RKO (cell line): ENCODE measurements at regions not wholly inside any gene's neighbourhood (a gene's known extent, or its start where the extent isn't known, plus 50 kb on each side); places are given as distances from the start of the nearest gene placed in this dataset.
"Not testable (repeated sequence)": the region's sequence is repeated elsewhere in the genome, so short reads cannot be mapped to it uniquely, and the experiment has no call there.

Source experiments
- DNase-seq: peaks from one replicate; pipeline ENCODE4 v3.0.0-alpha.2; 2016; ENCODE audit warnings: low spot score

- no peak for DNase-seq
These were observed 99.4 kb upstream of the C9orf72 start for GRCh38 chr9:27672718-27673117.

GRCh38 chr9:27673641-27674040 lies 100.4 kb upstream of the C9orf72 start:
- DNase-seq: no peak

DNA sequence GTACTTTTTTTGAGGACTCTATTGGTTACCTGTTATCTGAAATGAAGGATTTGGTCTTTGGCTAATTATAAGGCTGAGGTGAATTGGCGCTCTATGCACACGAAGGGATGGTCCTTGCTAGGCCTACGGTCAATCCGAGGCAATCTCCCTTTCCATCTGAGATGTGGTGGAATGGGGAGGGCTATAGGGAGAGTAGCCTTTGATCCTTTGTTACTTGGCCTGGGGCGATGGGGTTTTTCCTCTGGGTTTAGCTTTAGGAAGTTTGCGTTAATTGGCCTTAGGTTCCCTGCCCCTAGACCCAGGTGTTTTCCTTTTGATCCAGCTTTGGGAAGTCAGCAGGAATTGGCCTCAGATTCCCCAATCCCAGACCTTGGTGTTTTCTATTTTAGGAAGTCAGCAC lies 102.1 kb upstream of the C9orf72 start:
- DNase-seq: no peak

GRCh38 chr9:27676827-27677226 lies 103.5 kb upstream of the C9orf72 start:
- DNase-seq: no peak

- DNase-seq: no peak
These were observed 106.1 kb upstream of the C9orf72 start for GRCh38 chr9:27679338-27679737.

- no peak for DNase-seq
These were observed 109.9 kb upstream of the C9orf72 start for GRCh38 chr9:27683181-27683580.

DNA sequence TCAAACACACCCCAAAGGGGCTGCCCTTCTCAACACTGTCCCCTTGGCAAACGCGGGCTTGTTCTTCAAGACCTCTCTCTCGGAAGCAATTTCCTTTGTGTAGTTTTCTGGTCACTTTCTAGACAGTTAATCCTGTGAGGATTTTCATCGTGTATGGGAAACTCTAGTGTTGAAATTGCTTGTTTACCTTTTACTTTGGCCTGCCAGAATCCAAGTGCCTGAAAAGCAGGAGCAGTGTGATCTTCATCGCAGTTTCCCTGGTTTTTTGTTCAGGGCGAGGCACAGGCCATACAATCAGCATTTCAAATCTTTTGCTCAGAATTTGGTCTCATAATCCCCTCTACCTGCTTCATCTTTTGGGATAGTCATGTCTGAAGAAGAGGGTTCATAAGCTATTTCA lies 115.7 kb upstream of the C9orf72 start:
- no peak for DNase-seq

DNA sequence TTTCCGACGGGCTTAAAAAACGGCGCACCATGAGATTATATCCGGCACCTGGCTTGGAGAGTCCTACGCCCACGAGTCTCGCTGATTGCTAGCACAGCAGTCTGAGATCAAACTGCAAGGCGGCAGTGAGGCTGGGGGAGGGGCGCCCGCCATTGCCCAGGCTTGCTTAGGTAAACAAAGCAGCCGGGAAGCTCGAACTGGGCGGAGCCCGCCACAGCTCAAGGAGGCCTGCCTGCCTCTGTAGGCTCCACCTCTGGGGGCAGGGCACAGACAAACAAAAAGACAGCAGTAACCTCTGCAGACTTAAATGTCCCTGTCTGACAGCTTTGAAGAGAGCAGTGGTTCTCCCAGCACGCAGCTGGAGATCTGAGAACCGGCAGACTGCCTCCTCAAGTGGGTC lies 117.5 kb upstream of the C9orf72 start:
- not testable (repeated sequence) for DNase-seq

DNA sequence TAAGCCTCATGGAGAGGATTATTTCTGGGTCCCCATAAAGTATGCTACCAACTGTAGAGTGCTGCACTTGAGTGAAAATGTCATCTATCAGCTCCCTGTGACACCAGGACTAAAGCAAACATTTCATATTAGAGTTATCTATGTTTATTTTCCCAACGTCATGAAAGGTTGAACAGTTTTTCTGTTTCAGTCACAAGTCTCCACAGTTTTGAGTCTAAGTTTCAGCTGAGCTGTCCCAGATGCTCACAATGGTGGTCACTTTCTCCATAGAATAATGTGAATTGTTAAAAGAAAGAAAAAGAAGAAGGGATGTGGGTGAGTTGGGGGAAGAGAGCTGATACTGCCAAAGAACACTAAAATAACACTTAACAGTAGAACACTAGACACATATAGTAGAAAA lies 126.3 kb upstream of the C9orf72 start:
- DNase-seq: no peak

DNA sequence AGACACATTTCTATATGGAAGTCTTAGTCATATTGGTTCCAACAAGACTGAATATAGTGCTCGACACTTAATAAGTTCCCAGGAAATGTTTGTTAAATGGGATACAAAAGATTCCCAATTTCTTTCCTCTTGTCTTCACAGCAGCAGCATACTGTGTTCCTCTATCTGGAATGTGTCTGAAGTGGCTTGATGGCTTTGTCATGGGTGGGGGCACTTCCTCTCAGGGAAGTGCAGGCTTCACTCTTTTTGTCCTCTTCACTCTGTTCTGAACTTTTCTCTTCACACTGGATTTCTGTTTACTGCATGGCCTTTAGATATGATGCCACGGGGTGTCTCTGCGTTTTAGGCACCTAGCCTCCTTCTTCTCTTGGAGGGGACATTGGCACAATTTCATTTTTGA lies 127.7 kb upstream of the C9orf72 start:
- DNase-seq: no peak

GRCh38 chr9:27701587-27701986 lies 128.3 kb upstream of the C9orf72 start:
- no peak for DNase-seq

- DNase-seq: no peak
These were observed 130.1 kb upstream of the C9orf72 start for GRCh38 chr9:27703216-27703980.

DNA sequence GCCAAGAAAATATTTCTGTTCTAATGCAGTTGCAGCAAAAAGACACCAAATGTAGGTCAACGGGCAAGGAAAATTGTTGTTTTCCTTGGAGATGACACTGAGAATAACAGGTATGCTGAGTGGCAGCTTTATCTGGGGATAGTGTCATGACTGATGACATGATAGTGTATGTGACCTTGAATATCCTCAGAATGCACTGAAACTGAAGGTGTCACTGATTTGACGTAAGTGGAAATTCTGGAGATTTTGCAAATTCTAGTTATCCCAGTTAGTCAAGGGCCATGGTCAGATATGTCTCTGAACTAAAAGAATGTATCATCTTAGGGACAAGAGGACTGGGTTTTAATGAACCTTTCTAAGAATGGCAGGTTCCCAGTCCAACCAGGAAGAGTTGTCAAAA lies 138.0 kb upstream of the C9orf72 start:
- DNase-seq: no peak

DNA sequence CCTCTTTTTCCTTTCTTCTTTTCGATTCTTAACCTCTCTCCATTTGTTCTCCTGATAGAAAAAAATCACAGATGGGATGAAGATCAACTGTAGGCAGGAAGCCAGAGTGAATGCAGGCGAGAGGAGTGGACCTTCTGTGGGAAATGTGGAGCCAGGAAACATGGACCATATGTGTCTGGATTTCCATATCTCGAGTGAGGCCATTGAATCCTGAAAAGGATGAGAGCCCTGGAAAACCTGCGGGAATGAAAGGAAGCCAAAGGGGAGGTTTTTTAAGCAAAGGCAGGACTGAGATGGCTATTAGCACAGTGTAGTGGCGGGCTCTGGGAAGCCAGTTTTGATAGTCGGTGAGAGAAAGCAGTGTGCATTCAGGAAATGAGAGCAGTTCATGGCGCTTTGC lies 139.5 kb upstream of the C9orf72 start:
- no peak for DNase-seq

GRCh38 chr9:27714388-27714787 lies 141.1 kb upstream of the C9orf72 start:
- DNase-seq: peak; percentile 7

DNA sequence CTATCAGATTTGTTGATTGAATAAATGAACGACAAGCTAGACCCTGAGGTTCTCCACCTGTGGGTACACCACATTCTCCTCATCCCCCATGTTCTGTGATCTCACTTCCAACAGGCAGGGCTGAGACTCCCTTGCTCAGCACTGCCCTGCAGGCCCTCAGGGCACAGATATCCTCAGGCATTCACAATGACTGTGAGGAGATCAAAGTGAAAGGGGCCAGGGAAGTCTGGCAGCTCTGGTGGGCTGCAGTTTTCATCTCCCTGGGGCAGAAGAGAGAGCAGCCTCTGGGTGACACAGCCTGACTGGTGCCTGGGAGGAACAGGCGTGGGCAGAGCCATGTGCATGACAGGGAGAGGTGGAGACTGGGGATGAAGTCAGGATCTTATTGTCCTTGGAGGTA lies 142.4 kb upstream of the C9orf72 start:
- no peak for DNase-seq

DNA sequence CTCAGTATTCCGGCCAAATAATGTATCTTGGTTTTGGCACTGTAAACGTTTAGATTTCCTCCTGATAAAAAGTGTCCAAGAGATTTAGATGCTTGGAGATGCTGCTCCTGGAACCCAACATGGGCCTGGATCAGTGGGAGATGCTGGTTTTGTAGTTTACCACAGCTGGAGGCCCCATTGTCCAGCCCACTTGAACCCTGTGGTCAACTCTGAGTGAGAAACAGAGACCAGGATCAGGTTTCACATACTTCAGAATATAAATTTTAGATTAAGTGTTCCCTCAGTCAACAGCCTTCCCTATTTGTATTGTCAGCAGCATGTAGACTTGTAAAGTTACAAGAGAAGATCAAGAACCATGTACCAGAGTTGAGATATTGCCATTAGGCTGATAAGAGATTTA lies 144.7 kb upstream of the C9orf72 start:
- DNase-seq: no peak

GRCh38 chr9:27719711-27720110 lies 146.4 kb upstream of the C9orf72 start:
- DNase-seq: no peak

- no peak for DNase-seq
These were observed 149.6 kb upstream of the C9orf72 start for GRCh38 chr9:27722866-27723265.

GRCh38 chr9:27726244-27727081 lies 153.2 kb upstream of the C9orf72 start:
- peak; percentile 70 for DNase-seq

DNA sequence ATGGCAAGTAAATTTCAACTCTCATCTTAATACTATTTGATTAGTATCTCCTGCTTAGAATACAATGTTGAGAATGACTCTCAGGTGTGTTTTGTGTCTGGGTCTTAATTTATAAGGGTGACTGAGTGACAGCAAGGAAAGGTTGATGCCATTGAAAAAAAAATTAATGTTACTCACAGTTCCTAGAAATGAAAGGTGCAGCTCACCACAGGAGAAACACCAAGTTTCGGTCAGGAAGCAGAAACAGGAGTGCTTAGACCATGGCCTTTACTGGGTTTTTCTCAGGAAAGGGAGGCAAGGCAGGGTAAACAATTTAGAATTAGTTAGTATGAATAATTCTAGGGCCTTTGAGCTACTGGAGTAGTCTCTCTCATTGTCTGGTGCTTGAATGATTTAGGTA lies 159.2 kb upstream of the C9orf72 start:
- no peak for DNase-seq

DNA sequence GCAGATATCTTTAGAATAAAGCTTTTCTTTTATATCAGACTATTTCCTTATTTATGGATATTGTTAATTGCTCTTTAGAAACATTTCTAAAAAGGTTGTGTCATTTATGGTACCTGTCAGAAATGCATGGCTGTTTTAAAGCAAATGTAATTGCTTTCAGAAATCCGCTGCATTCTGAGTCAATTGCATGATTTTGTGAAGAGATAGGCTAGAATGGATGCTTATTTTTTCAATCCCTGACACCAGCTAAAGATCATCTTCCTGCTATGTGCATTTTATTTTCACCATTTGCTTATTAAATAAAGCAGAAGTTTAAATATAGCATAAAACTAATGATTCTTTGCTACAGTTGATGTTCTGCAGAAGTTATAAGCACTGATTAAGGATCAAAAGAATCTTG lies 170.2 kb upstream of the C9orf72 start:
- DNase-seq: no peak

GRCh38 chr9:27747450-27747849 lies 174.2 kb upstream of the C9orf72 start:
- DNase-seq: no peak

- no peak for DNase-seq
These were observed 176.6 kb upstream of the C9orf72 start for GRCh38 chr9:27749838-27750237.
